GM19395 (cell line): ENCODE measurements at regions not wholly inside any gene's neighbourhood (a gene's known extent, or its start where the extent isn't known, plus 50 kb on each side); places are given as distances from the start of the nearest gene placed in this dataset.
A peak's percentile ranks its signal among the peaks of the same experiment; 100 is the strongest.

Experiments used
- ATAC-seq: cut with Tn5 transposase; IDR thresholded peaks from one replicate; pipeline ENCODE4 v1.9.1; 2021; ENCODE audit warnings: mild to moderate bottlenecking, moderate library complexity; ENCODE audit not compliant: unreplicated experiment

GRCh38 chr6:2563635-2564034 lies 187.1 kb downstream of the MYLK4 start:
- ATAC-seq = peak; percentile 99

- ATAC-seq = no peak
These were observed 187.8 kb downstream of the MYLK4 start for GRCh38 chr6:2562721-2563451.

DNA sequence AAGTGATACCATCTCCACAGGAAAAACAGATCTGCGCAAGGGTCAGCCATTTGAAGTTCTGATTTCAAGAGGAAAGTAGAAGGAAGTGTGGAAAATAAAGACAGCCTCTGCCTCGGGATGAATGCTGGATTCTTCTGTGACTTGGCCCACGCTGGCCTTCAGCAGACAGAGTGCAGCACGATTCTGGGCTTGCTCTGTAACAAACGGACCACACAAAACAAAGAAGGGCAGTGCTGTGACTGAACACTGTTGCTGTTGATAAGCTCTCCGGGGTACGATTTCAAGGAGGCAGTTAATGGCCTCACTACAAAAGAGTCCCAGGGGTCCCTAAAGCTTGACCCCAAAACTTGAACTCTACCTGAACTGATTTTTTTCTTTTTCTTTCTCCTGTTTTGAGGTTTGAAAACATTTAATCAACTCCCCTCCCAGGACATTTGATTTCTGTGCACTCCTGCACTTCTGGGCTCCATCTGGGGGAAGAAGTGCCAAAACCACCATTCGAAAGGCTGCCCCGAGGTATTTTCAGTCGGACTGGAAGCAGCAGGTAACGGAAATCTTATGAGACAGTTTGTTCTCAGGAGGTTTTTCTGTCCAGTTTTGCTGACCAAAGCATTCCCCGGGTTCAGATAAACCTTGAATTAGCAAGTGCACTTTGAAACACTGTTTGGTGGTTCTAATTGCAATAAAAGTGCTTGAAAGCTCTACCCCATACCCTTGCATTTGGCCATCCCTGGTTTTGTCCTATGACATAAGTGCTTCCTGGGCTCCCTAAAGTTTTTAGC lies 189.6 kb downstream of the MYLK4 start:
- no peak for ATAC-seq

DNA sequence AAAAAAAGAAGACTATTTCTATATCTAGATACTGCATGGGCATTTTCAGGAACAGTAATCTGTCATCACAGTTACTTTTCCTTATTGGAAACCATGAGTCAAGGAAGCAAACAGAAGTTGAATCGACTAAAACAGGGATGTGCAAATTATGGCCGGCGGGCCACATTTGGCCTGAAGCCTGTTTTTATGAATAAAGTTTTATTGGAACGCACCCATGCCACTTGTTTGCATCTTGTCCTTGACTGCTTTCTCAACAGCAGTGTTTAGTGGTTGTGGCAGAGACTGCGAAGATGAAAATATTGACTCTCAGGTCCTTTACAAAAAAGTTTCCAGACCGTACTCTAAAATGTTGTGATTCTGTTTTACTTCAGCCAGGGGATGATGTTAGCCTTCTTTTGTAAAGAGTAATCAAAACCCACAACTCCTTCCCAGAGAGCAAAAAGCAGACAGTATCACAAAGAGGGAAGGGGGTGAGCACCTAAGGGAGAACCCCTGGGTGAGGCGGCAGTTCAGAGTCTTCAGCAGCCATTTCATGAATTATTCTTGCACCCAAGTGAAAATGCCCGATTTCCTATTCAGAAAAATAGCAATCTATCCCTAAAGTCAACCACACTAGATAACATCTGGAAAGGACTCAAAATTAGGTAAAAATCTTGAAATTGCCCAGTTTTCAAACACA lies 190.4 kb downstream of the MYLK4 start:
- no peak for ATAC-seq

DNA sequence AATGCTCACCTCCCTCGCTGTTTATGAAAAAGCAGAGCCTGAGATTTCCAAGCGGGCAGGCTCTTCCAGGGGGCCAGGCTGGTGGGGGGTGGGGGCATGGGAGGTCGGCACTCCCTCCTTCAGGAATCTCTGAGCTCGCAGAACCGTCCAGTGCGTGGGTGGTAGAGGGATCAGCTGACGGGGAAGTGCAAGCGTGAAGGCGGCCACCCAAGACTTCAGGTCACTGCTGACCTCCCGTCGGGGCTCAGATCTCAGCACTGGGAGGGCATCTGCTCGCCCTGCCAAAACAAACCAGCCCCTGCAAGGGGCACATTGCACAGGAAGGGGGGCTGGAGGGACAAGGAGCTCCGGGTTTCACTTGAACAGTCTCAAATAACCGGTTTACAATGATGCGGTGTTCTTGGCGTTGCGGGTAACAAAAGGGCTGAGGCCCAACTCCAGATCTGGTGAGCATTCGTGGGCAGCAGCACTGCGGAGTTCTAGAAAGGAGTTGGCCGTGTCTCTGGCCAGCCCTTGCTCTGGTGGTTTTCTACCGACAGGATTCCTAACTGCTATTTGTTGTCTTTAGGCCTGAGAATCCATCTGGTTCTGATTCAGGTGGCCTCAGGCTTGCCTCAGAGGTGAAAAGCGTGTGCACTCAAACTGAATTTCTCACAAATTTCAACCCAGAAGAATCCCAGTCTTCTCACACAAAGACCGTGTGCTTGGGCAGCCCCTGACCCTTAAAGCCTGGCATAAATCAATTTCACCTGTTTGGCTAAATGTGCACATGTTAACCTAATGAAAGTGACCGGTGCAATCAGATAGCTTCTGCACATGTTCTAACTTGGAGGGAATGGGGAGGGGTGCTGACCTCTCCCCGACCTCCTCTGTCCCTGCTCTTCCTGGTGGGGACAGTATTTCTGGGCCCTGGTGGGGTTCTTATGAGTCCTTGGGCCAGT lies 191.6 kb downstream of the MYLK4 start:
- ATAC-seq = no peak

DNA sequence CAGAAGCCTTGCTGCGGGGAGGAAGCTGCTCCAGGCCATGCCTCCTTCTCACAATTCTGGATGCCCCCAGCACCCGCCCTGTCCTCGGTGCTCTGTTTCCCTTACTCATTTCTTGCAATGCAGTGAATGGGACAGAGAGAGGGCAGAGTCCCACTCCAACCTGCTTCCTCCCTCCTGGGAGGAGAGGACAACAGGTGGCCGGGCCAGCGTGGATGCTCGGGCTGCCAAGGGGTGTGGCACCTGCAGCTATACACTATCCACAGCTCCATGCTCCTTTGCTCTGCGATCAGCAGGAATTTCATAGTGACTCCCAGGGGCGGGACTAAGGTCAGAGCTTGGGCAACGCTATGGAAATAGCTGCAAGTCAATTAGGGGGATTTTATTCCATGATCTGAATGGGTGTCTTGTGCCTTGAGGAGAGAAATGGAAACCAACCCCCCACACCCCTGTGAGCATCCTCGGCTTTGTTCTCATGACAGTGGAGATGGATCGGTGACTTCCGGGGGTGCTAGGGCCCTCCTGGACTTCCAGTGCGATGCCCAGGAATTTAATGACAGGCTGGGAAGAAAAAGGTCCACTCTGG lies 192.5 kb downstream of the MYLK4 start:
- no peak for ATAC-seq

DNA sequence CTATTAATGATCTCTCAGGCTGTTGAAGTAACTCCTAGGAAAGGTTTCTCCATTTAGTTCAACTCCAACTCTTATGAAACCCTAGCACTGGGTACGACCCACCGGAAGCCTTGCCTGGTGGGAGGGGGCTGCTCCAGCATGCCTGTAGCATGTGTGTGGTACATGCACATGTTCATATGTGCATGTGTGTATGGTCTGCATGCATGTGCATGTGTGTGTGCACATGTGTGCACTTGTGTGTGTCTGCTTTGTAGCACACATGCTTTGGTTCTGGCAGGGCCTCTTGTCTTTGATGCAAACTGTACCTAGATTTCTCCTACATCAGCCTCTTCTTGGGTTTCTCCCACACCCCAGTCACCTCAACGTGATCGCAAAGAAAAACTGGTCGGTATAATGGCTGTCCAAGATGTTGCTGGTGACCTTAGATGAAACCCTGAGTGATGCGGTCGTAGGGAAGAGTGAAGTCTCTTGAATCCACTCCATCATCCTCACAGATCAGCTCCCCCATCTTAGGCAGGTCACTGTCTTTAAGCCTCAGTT lies 193.5 kb downstream of the MYLK4 start:
- no peak for ATAC-seq

- ATAC-seq = no peak
These were observed 194.0 kb downstream of the MYLK4 start for GRCh38 chr6:2556761-2557160.

DNA sequence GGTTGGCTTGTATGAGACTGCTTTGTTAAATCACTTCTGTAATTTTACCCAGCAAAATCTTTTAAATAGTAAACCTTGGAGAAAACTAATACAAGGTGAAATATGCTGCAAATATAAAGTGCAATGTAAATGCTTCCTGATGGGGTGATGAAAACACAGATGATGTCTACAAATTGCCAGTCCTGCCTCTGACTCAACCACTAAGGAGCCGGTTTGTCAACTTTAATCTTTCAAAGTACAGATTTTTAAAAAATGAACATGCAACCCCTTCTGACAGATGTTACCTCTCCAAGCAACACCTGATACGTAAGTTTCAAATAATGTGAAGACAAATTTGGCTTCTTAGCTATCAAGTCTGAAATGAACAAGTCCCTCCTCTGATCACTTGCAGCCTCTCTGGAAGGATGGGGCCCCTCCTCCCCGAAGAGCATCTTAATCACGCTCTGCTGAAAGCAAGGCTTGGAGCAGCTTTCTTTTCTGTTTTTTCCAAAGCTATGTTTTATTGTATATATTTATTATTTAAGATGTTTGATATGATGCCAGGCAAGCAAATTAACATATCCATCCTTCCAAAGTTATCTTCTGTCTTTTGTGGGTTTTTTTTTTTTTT lies 196.0 kb downstream of the MYLK4 start:
- no peak for ATAC-seq

DNA sequence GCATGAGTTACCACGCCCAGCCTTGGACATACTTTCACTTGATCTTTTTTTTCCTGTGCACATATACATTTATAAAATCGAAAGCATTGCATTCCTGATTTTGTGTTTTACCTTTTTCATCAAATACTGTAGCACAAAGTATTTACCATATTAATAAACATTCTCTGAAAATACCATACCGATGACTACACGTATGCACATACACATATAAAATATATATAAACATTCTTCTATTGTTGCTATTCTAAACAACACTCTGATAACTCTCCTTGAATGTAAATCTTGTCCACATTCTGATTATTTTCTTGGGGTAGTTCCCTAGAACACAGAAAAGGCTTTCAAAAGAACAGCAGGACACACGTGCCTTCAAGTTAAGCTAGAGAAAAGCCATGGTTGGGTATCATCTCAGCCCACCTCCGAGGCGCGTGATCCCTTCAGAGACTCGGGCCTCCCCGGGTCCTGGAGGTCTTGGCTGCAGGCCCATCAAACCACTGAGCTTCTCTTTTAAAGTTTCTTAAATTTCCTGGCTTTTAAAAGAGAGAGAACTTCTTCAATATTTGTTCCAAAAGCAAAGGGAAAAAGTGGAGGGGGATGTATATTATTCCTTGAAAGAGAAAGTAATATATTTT lies 198.1 kb downstream of the MYLK4 start:
- ATAC-seq = no peak

DNA sequence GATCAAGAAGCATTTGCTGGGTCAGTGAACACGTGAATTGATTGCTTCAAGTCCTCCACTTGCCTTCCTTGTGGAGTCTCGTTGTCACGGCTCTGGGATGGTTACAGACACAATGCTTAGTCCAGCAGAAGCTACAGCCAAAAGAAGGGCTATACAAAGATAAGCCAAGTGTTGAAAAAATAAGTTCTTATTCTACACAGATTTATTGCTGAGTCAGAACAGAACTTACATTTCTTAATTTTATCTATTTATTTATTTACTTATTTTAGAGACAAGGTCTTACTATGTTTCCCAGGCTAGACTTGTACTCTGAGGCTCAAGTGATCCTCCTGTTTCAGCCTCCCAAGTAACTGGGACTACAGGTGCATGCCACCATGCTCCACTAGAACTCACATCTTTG lies 199.0 kb downstream of the MYLK4 start:
- ATAC-seq = no peak

- ATAC-seq = no peak
These were observed 200.5 kb downstream of the MYLK4 start for GRCh38 chr6:2550247-2550646.

DNA sequence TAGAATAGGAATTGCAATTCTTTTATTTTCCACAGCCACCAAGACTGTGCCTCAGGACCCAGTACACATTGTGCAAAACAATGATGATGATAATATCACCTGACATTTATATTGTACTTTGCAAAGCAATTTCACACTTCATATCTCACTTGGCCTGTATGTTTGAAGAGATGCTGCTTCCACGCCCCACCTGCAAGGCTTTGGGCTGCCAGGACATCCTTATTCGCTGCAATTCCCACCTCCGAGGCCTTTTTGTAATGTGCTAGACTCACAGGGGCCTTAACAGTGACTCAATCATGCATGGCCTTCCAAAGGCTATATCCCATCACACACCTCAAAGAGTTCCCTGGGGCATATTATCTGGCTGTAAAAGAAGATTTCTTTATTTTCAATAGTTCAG lies 200.9 kb downstream of the MYLK4 start:
- no peak for ATAC-seq

DNA sequence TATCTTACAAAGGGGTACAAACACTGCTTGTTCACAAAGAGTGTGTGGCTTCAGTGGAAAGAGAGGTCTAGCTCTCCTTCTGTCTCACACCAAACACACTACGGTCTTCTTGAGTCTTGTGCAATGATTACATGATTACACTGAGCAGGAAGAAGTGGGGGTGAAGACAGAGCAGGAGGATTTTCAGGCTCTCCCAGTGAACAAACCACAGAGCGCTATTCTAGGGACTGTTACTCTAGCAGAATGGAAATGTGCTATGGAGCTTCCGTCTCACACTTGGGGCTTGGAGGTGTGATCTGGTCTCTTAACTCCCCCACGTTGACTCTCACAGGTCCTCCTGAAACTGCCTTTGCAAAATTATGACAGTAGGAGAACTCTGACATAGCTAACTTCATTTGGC lies 203.4 kb downstream of the MYLK4 start:
- no peak for ATAC-seq

DNA sequence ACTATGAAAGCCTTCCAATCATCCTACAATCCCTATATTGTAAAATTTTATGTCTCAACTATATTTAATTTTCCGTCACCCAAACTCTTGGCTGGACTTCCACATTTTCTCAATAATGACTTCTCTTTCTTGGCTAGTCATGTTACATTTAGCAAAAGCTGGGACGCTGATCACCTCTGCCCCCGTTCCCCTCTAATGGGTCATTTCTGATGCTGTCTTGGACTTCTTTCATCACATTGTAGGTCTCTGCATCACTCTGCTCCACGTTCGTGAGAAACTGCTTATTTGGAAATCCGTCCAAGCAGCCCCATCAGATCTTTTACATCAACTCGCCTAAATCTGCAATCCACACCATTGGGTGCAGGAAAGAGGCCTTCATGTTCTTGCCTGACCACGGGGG lies 203.8 kb downstream of the MYLK4 start:
- no peak for ATAC-seq

DNA sequence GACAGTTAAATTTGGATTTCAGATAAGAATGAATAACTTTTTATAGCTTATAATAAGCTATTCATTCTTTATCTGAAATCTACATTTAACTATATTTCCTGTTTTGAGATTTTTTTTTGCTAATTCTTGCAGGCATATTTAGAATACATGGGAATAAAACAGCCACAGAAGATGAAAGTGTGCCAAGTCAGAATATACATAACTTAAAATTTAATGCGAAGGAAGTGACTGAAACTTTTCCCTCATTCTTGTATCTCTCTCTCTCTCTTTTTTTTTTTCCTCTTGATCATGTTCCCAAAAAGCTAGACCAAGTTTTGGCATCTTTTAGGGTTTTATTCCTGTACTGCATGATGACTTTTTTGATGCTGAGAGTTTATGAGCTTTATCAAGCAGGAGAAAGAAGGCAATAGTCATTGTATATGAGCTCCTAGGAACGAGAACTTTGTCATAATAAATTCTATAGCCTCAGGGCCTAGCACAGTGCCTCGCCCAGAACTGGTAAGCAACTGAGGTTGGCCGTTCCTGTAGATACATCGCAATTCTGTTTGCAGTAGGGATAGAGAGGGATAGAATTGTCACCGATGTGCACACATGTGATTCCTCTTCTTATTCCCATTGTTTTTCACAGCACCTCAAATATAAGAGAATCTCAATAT lies 205.2 kb downstream of the MYLK4 start:
- ATAC-seq = no peak

GRCh38 chr6:2543321-2543720 lies 207.4 kb downstream of the MYLK4 start:
- no peak for ATAC-seq

- ATAC-seq = peak; percentile 93
These were observed 207.9 kb downstream of the MYLK4 start for GRCh38 chr6:2542858-2543218.
